Suprapubic skin (tissue), 4 donors: ENCODE measurements at regions not wholly inside any gene's neighbourhood (a gene's known extent, or its start where the extent isn't known, plus 50 kb on each side); places are given as distances from the start of the nearest gene placed in this dataset.

Source experiments
- DNase-seq, 2 donors: peaks; one replicate each; pipeline ENCODE4 v3.0.0-alpha.2; 2019; ENCODE audit warnings: low spot score in 2 of 2
- H3K27ac ChIP-seq: fragments of 200-600 bp; sonication (generic); one replicate; pipeline ENCODE4 v1.5.1; 2019
- H3K27me3 ChIP-seq: fragments of 200-600 bp; sonication (generic); one replicate; pipeline ENCODE4 v1.5.1; 2019
- H3K36me3 ChIP-seq: fragments of 200-600 bp; sonication (generic); one replicate; pipeline ENCODE4 v1.5.1; 2019
- H3K4me1 ChIP-seq: fragments of 200-600 bp; sonication (generic); one replicate; pipeline ENCODE4 v1.5.1; 2019
- H3K4me3 ChIP-seq: fragments of 200-600 bp; sonication (generic); one replicate; pipeline ENCODE4 v1.5.1; 2019; ENCODE audit warnings: mild to moderate bottlenecking
- H3K9me3 ChIP-seq: fragments of 200-600 bp; sonication (generic); one replicate; pipeline ENCODE4 v1.5.1; 2019
- CTCF ChIP-seq, 2 donors: fragments of 200-600 bp in 1 of 2; fragments of 450-650 bp in 1 of 2; sonication (generic) in 1 of 2; IDR thresholded peaks; one replicate each; pipeline ENCODE4 v1.5.1; 2016 to 2019; ENCODE audit warnings: antibody characterized with exemption in 2 of 2, mild to moderate bottlenecking in 1 of 2, moderate library complexity in 1 of 2
- EP300 ChIP-seq: sonication (generic); formaldehyde crosslinking; IDR thresholded peaks from one replicate; pipeline ENCODE4 v1.6.1; 2017; ENCODE audit warnings: antibody characterized with exemption
- POLR2A ChIP-seq, 2 donors: fragments of 450-650 bp; IDR thresholded peaks; one replicate each; pipeline ENCODE4 v1.6.1; 2017; ENCODE audit warnings: antibody characterized with exemption in 2 of 2, mild to moderate bottlenecking in 2 of 2, moderate library complexity in 2 of 2
- POLR2AphosphoS5 ChIP-seq, 3 donors: sonication (generic); formaldehyde crosslinking; IDR thresholded peaks; one replicate each; pipeline ENCODE4 v1.6.1; 2017; ENCODE audit warnings: antibody characterized with exemption in 3 of 3
- WGBS: methylation state at CpG from one replicate; pipeline ENCODE4 v1.1.5; 2018; 5-methylcytosine and 5-hydroxymethylcytosine counted together

GRCh38 chr3:86208772-86209171 lies 782.2 kb downstream of the VGLL3 start:
- Histone ChIP-seq H3K27ac (no peak overlapping the region), H3K27me3 (no peaks in the 10 kb centered on the region), H3K4me3 (no peak overlapping the region), H3K9me3 (peaks cover 5% of the 10 kb centered on the region), H3K36me3 (no peaks in the 10 kb centered on the region), H3K4me1 (no peaks in the 10 kb centered on the region)
- WGBS: 62% methylated on average over 1 of the region's 1 CpG
- no peak for DNase-seq
- TF ChIP-seq POLR2AphosphoS5 (IDR thresholded peaks at IDR 0.05): no peak
- TF ChIP-seq EP300: no peak

- no peak overlapping the region for H3K27ac ChIP-seq
- H3K9me3 ChIP-seq: peaks cover 5% of the 10 kb centered on the region
- TF ChIP-seq EP300 (no peak), CTCF (IDR thresholded peaks at IDR 0.05) (no peak), POLR2A (IDR thresholded peaks at IDR 0.05) (no peak), POLR2AphosphoS5 (IDR thresholded peaks at IDR 0.05) (no peak)
- H3K4me1 ChIP-seq: no peaks in the 10 kb centered on the region
- 88% methylated on average over 2 of the region's 2 CpGs for WGBS
- H3K36me3 ChIP-seq: no peaks in the 10 kb centered on the region
- DNase-seq: no peak
- no peak overlapping the region for H3K4me3 ChIP-seq
- H3K27me3 ChIP-seq: no peaks in the 10 kb centered on the region
Observed at GRCh38 chr3:86182606-86183005, 808.3 kb downstream of the VGLL3 start.

- DNase-seq: no peak
- Histone ChIP-seq H3K4me1 (no peaks in the 10 kb centered on the region), H3K27ac (no peak overlapping the region), H3K27me3 (no peaks in the 10 kb centered on the region), H3K36me3 (no peaks in the 10 kb centered on the region), H3K4me3 (no peak overlapping the region), H3K9me3 (peaks cover 5% of the 10 kb centered on the region)
- 70% methylated on average over 2 of the region's 2 CpGs for WGBS
- TF ChIP-seq EP300 (no peak), POLR2AphosphoS5 (IDR thresholded peaks at IDR 0.05) (no peak), POLR2A (IDR thresholded peaks at IDR 0.05) (no peak), CTCF (IDR thresholded peaks at IDR 0.05) (no peak)
Observed at GRCh38 chr3:86180696-86181095, 810.3 kb downstream of the VGLL3 start.

- TF ChIP-seq EP300: no peak
- no peak for TF ChIP-seq POLR2AphosphoS5 (IDR thresholded peaks at IDR 0.05)
- no peak for TF ChIP-seq POLR2A (IDR thresholded peaks at IDR 0.05)
- no peak for TF ChIP-seq CTCF (IDR thresholded peaks at IDR 0.05)
- H3K9me3 ChIP-seq: peaks cover under 1% of the 10 kb centered on the region
- DNase-seq: no peak
- no peaks in the 10 kb centered on the region for H3K36me3 ChIP-seq
- no peaks in the 10 kb centered on the region for H3K27me3 ChIP-seq
- no peak overlapping the region for H3K27ac ChIP-seq
- 94% methylated on average over 6 of the region's 6 CpGs for WGBS
- no peak overlapping the region for H3K4me3 ChIP-seq
- no peaks in the 10 kb centered on the region for H3K4me1 ChIP-seq
Observed at GRCh38 chr3:86178095-86178494, 812.9 kb downstream of the VGLL3 start.

GRCh38 chr3:86176445-86176784 lies 814.5 kb downstream of the VGLL3 start:
- Histone ChIP-seq H3K9me3 (no peaks in the 10 kb centered on the region), H3K27ac (no peak overlapping the region), H3K4me3 (no peak overlapping the region), H3K27me3 (no peaks in the 10 kb centered on the region), H3K36me3 (no peaks in the 10 kb centered on the region), H3K4me1 (no peaks in the 10 kb centered on the region)
- DNase-seq: no peak
- TF ChIP-seq CTCF (IDR thresholded peaks at IDR 0.05): no peak
- no peak for TF ChIP-seq POLR2AphosphoS5 (IDR thresholded peaks at IDR 0.05)
- whole genome bisulfite sequencing: 93% methylated on average over 3 of the region's 3 CpGs
